Globus pallidus (tissue), 1 donor: ENCODE measurements at regions not wholly inside any gene's neighbourhood (a gene's known extent, or its start where the extent isn't known, plus 50 kb on each side); places are given as distances from the start of the nearest gene placed in this dataset.
"Not testable (repeated sequence)": the region's sequence is repeated elsewhere in the genome, so short reads cannot be mapped to it uniquely, and the experiment has no call there.

Source experiments
- DNase-seq: peaks from one replicate; pipeline ENCODE4 v3.0.0-alpha.2; 2015; ENCODE audit warnings: low spot score

DNA sequence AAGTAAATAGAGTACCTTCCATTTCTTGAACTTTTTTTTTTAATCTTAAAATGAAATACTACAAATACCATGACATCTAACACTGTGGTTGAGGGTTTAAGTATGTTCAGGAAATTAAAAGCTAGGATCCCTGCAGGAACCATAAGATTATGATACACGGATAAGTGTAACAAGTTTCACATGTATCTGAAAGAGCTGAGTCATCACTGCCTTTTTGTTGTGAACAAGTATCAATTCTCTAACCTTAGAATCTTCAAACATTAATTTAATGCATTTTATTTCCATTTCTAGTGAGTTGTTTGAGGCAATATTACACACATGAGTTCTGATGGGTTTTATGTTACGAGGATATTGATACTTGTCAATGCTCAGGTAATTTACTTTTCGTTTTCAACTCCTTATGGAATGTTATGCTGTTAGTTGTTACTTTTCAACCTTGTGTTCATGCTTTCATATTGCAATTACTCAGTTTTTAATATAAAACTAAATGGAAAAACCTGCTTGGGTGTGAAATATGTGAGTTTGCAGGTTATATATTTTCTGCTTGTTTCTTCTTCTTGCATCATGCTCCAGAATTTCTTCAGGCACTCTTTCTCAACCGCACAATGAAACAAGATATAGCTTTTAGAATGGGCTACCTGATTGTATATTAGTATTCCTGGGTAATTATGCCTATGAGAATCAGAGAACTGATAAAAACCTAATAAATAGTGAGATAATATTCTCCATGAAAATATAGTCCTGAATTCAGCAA lies 361.3 kb upstream of the MTNR1B start:
- no peak for DNase-seq

DNA sequence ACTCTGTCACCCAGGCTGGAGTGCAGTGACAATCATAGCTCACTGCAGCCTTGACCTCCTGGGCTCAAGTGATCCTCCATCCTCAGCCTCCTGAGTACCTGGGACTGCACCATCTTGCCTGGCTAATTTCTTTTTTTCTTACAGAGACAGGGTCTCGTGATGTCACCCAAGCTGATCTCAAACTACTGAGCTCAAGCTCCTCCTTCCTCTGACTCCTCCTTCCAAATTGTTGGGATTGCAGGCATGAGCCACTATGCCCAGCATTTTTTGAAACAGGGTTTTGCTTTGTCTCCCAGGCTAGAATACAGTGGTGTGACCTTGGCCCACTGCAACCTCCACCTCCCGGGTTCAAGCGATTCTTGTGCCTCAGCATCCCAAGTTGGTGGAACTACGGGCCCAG lies 358.3 kb upstream of the MTNR1B start:
- DNase-seq: no peak

DNA sequence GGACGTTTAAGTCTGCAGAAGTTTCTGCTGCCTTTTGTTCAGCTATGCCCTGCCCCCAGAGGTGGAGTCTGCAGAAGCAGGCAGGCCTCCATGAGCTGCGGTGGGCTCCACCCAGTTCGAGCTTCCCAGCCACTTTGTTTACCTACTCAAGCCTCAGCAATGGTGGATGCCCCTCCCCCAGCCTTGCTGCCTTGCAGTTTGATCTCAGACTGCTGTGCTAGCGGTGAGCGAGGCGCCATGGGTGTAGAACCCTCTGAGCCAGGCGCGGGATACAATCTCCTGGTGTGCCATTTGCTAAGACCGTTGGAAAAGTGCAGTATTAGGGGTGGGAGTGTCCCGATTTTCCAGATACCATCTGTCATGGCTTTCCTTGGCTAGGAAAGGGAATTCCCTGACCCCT lies 351.4 kb upstream of the MTNR1B start:
- not testable (repeated sequence) for DNase-seq

DNA sequence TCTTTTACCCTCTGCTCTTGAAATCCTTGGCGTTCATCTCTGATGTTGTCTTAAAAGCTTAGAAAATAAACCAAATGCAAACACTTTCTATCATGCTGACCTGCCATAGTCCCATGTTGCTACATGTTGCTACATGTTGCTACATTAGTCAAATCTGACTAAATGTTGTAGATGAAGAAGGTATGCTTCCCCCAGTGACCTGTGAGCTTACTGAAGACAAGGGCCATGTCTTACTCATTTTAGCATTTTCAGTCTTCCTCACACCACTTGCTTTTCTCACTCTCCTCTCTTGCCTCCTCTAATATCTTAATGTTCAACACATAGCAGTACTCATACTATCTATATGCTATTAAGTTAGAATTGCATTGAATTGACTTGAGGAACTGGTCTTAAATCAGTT lies 346.4 kb upstream of the MTNR1B start:
- no peak for DNase-seq

DNA sequence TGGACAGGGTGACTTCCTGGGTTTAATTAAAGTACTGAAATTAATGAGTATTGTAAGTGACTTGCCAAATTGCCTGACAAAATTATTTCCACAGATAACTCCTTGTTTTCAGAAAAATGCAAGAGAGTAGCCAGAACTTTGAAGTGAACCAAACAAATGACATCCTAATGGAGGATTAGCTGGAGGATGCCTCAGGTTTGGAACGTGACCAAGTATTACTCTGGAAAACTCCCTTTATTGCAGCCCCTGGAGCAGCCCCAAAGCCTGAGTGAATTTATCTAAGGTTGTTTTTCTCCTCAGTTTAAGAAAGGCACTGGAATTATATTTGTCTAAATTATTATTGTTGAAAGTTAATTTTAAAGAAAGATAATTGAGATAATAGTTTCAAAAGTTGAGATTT lies 343.6 kb upstream of the MTNR1B start:
- no peak for DNase-seq

DNA sequence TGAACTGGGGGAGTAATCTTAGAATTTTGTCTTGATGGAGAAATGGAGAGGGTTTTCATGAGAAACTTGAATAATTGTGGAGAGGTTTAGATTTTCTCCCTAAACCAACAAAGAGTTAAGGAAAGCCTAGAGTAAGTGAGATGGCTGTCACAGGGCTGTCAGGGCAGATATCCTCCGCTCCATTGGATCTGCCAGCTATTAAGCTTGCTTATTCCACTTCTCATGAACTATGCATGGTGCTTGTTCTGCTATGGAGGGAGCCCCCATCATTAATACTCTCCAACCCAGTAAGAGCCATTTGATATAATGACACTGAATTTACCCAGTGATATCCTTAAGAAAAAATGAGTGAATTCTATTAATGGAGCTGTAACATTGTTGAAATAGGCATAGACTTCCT lies 342.8 kb upstream of the MTNR1B start:
- DNase-seq: no peak

DNA sequence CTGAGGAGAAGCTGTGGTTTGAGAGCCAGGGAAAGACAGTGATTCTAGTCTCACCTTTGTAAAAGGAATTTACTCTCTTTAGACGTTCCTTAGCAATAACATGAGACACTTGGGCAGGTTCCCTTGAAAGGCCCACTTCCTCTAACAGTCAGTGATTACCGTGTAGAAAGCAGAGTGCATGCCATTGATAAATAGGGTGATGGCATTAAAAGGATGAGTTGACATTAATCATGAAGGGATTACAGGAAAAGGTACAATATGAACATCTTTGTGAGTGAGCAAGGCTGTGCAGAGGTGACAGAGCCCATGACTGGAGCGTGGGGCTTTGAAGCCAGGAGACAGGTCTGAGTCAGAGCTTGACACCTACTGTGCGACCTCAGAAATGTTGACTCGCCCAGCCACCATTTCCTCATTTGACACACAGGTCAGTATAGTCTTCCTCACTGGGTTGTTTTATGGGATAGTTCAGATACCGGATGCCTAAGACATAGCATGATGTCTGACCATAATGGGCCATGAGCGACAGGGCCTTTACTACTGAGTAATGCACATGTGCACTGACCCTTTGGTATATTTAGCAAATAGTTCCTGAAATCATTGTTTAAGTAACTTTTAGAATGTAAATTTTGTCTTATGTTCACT lies 341.7 kb upstream of the MTNR1B start:
- no peak for DNase-seq

DNA sequence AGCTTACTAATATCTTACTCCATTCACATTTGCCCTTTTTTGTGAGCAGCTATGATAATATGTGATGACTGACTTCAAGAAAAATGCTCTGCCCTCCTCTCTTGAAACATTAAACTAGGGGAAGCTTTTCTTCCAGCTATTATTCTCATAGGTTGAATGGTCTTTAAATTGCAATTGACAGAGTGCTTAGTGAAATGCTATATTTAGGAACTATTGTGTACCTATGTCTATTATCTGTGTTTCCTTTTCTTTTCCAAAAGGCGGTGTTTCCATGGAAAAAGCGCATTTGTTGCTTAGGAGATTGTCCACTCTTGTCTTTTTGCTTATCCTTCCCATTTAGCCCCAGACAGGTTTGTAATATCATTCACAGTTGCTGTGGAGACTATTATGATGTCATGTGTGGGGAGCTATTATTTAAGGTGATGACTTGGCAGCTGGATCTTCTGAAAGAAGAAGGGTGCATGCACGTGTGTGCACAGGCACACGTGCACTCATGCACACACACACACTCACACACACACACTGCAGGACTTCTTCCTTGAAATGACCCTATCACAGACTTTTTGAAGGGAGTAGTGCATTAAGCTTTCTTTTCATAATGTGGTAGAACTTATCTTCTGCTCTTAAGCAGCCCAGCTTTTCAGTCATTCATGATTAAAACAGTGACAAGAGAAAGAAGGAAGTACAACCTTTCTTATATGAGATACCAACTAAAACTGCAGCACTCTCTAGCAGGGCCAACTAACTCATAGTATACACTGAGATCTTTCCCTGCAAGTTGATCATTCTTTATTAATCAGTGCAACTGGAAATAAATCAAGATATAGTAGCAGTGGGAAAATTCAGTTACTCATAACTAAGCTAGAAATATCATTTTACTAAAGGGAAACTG lies 340.8 kb upstream of the MTNR1B start:
- no peak for DNase-seq

DNA sequence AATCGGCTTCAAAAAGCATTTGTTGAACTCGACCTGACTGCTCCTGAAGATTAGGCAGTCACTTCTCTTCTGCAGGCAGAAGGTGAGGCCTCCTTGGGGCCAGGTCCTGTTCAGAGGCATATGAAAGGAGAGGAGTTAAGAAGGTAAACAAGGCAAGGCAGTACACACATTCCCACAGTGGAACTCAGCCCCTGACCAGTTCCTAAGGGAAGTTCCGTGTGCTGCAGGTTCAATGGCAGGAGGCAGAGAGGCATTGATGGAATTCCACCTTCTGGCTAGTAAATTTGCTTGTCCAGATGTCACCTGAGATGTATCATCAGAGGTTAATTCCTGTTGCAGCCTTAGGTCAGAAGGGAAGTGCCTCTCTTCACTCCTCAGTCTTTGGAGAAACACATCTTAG lies 337.0 kb upstream of the MTNR1B start:
- no peak for DNase-seq

DNA sequence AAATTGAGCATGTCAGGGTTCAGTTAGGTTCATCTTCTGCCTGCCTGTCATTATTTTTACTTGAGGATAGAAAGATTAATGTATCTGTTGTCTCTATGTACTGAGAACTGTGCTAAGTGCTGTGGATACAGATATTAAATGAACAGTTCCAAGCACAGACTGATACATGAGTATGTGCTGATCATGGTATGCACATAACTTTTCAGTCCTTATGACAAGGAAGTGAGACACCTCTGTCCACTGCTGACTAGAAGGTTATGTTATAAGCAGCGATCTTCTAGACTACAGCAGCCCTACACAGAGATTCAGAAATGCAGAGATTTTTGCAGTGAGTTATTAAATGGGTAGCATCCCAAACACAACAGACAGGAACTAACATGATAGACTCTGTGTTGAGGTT lies 335.6 kb upstream of the MTNR1B start:
- no peak for DNase-seq

DNA sequence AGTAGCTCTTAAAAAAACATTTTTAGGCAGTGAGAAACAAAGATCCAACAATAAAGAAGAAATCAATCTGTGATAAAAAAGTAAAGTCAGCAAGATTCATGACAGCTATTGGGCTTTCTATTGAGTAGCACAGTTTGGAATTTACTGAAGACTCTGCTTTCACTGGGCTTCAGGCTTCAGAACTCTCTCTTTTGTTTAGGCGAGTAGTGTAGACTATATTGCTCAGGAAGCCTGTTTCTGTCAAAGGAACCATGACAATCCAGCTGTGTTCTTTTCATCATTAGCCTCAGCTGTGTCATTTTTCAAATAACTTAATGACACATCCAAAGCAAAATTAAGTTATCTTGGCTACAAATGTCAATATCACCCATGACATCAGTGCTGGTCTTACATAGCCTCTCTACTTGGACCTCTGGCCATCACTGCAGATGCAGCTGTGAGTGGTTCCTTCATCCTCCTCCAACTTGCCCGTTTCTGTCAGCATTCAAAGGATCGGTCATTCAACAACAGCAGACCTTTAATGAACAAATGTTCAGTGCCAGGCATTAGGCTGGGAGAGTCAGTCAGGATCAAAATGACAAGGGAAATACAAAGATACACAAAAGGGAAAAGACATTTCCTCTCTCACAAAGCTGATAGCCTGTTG lies 332.8 kb upstream of the MTNR1B start:
- no peak for DNase-seq

DNA sequence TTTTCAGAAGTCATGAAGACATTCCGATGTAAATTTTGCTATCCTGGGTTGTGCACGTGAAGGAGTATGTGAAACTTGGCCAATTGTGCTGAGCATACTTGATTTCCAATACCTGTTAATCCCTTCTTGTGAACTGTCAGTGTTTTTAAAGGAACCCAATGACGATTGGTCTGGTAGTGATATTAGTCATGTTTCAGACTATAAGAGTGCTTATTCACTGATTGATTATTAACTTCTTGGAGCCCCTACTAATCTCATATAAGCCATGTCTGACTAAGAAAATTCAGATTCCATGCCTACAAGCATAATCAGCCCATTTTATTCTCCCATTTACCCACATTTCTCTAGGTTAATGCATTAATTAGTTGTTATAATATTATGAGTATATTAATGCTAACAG lies 330.8 kb upstream of the MTNR1B start:
- no peak for DNase-seq

DNA sequence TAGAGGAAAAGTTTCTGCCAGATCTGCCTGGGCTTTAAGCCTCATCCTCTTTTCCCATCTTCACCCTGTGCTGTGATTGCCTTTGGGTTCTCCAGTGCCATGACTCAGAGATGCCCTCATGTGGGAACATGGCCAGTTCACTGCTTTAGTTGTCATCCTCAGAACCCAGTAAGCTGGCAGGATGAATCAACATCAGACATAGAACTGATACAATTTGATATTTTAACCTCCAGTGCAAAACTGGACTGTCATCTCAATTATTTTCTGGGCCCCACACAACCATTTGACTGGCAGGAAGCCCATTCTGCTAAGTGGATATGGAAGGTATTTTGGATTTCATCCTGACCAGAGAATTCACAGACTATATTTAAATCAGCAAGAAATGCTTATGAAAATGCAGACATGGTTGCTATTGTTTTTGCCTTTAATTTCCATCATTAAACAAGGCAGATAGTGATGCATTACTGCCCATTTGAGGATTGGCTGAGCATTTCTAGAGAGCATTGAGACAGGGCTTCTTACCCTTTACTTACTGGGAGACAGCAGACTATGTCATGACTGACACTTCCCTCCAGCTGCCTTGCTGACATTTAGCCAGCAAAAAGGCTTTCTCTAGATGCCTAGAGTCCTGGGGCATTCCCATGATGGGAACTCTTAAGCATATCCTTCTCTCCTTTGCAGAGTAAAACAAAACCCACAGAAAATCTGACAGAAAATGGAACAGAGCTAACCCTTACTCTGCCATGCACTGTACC lies 327.1 kb upstream of the MTNR1B start:
- no peak for DNase-seq

DNA sequence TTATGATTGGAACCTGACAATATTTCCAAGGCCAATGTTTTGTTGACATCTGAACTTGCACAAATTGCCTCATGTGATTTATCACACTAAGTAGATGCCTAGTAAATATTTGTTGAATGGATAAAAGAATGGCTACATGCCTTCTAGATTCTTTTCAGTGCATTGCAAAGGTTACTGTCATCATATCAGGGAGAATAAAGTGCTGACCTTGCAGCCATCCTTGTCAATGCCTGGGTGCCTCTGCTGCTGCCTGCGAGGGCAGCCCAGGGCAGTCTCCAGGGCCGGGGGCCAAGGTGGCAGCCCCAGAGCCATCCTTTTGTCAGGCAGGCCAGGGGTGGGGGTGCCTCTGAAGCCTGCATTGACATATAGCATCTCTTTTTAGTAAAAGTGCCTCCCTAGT lies 325.6 kb upstream of the MTNR1B start:
- DNase-seq: no peak

DNA sequence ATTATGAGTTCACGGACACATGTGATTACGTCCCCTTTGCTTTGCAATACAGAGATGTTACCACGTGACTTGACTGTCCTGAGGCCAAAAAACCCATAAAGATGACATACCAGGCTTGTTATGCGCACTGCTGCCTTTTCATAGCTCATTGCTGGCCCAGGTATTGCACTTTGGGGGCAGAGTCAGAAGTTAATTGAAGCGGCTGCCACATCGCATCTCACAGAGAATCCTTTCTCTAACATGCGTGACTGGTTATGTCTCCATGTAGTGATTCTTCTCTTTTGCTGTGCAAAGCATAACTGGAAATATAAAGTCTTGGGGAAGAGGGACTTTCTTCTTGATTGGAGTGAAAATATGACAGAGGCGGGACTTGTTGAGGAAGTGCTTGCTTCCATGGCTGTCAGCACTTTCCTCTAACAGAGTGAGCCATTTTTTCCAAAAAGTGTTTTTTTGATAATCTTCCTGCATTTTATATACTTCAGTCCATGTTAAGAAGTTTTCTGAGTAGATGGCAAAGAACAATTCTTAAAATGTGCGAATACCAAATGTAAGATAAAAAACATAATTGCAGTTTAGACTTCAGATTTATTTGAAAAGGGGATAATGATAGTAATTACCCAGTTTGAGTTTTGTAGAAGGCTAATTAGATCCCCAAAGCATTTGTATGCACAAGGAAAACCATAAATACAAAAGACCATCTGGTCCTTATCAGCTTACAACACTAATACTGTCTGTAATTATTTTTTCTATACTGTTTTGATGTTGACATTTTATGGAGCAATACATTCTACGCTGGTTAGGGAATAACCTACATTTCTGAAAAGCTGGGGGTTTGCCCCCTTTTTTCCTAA lies 324.6 kb upstream of the MTNR1B start:
- DNase-seq: no peak

DNA sequence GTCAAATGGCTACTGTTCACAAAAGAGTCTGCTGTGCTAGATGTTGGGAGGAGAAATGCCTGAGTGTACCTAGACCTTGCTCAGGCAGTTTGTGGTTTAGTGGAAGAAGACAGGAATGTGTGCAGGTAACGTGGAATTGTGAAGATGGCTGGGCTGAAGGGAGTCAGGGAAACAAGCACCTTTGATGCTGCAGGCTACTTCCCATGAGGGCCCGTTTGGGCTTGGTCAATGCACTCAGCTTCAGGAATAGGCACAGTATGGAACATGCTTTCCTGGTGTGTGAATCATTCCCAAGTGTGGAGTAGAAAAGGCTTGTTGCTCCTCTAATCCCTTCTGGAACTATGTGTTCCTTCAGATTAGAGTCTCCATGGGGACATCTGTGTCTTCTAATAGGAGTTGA lies 318.3 kb upstream of the MTNR1B start:
- no peak for DNase-seq

DNA sequence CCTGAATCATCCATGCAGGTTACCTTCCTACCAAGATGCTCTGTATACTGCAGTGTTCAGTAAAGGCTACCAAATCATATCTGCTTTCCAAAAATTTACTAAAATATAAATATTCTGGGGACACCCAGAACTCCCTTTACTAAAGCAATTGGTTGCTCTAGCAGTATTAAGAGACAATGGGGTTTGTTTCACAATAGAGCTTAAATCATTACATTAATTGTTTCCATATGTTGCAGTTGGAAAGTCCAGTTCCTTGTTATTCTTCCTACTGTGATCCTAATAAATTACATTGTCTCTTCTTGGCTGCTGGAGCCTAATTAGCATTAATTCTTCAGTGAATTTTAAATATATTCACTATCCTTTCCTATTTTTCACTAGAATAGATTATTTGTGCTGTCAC lies 316.0 kb upstream of the MTNR1B start:
- DNase-seq: no peak

DNA sequence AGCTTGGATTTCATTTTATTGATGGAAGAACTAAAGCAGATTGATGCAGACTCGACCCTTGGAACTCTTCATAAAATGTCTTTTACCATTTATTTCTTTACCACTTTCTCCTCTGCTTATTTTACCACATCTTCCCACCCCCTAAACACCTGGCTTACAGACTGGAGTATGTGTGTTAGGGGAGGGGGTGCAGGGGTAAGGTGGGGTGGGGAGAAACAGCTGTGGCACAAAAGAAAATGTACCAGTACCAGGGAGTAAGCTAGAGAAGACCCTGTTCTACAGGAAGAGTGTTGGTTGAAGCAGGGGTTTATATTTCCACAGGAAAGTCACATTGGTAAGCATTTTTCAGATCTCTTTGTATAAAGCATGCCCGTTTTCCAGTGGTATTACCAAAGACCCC lies 312.7 kb upstream of the MTNR1B start:
- DNase-seq: no peak

DNA sequence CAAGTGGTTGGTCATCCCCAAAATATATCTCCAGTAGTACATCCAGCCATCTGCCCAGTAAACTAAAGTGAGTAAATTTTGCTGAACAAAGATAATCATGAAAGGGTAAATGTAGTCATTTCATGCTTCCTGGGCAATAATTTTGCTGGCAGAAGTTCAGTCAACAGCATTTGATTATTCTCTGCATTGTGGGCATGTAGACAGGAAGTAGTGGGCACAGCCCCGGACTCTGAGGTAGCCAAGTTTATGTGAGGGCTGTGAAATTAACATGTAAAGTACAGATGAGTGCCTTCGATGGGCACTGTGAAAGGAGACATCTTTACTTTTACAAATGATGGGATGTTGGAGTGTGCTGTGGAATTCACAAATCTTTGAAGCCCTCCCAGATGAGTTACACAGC lies 312.2 kb upstream of the MTNR1B start:
- no peak for DNase-seq

DNA sequence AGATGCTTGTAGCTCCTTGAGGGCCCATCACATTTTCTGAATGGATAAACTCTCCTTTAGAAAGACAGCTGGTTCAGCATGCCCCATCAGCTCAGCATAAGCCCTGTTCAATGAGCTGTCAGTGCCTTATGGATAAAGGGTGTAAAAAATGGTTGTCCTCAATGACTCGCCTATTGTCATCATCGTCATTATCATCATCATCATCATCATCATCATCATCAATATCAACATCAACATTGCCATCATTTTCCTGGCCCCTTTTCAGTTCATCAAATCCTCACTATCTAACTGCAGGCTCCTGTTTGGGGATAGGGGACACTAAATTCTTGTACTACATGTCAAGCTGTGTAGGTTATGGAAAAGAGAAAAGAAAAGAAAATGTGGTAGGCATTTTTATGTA lies 310.7 kb upstream of the MTNR1B start:
- no peak for DNase-seq

DNA sequence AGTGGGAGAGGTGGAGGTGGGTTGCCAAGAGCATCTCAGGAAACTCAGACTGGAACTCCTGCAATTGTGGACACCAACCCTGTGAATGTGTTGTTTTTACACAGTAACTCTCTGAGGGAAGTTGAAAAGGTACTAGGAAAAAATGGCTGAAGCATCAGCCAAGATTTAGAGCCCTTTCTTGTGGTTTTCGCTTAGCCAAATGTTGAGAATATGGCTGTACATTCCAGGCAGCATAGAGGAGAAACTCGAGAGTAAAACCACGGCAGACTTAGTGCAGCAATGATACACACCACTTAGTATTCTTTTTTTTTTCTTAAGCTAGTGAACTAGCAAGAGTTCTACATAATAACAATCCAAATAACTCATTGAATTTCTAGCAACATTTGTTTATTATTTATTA lies 309.7 kb upstream of the MTNR1B start:
- no peak for DNase-seq
